HepG2 (cell line): ENCODE measurements at regions not wholly inside any gene's neighbourhood (a gene's known extent, or its start where the extent isn't known, plus 50 kb on each side); places are given as distances from the start of the nearest gene placed in this dataset.

Experiments
- ATAC-seq: fragments of 200-7000 bp; cut with Tn5 transposase; 3 replicates; pipeline ENCODE4 v1.9.1; 2020; ENCODE audit warnings: mild to moderate bottlenecking, moderate library complexity
- BruUV-seq: library from RNA; stranded (reverse); fragments of 400-500 nt; replicated peaks from 2 replicates; lab custom pipeline; 2021; lab: Mats Ljungman, UMichigan
- CTCF ChIA-PET: fragments of 300-600 bp; formaldehyde crosslinking; extraction: SDS; loops from one replicate; lab custom pipeline; 2021; ENCODE audit warnings: low total read pairs, inconsistent platforms, low intra/inter-chr PET ratio; lab: Yijun Ruan, JAX
- POLR2A ChIA-PET: fragments of 350-600 bp; sonication (Branson Sonifier 250); formaldehyde crosslinking; loops from one replicate; lab custom pipeline; 2020; ENCODE audit warnings: antibody characterized with exemption, inconsistent platforms; lab: Yijun Ruan, JAX
- DNase-seq: peaks from one replicate; pipeline ENCODE4 v3.0.0-alpha.2; 2015; ENCODE audit warnings: low spot score
- FAIRE-seq: peaks from 3 replicates; lab custom pipeline; 2011; peaks lifted over from hg19 to GRCh38; lab: Jason Lieb, UNC
- H2AFZ ChIP-seq: one replicate; pipeline ENCODE4 v1.6.1; 2011; ENCODE audit warnings: low read length, inconsistent platforms
- H3K27ac ChIP-seq: fragments of 300-600 bp; 3 replicates; pipeline ENCODE4 v1.8.0; 2011; ENCODE audit warnings: mixed run types, mild to moderate bottlenecking, mixed read lengths, low read length, inconsistent platforms; ENCODE audit not compliant: insufficient read depth; ENCODE audit errors: extremely low read length
- H3K27me3 ChIP-seq, 2 experiments: fragments of 200-600 bp in 1 of 2; 2 replicates in 1 of 2; 3 replicates in 1 of 2; pipeline versions ENCODE4 v1.6.0 to v1.8.0; 2011; ENCODE audit warnings: low read length in 2 of 2, mild to moderate bottlenecking in 2 of 2, moderate library complexity in 2 of 2, inconsistent platforms in 1 of 2; ENCODE audit not compliant: insufficient read depth in 2 of 2, control insufficient read depth in 1 of 2
- H3K36me3 ChIP-seq, 2 experiments: fragments of 200-600 bp in 1 of 2; replicated peaks in 1 of 2; 2 replicates in 1 of 2; 3 replicates in 1 of 2; pipeline versions ENCODE4 v1.5.1 to v1.8.0; 2011; ENCODE audit warnings: low read length in 2 of 2, inconsistent platforms in 1 of 2; ENCODE audit not compliant: insufficient read depth in 2 of 2, control insufficient read depth in 1 of 2
- H3K4me1 ChIP-seq: 2 replicates; pipeline ENCODE4 v1.5.1; 2012; ENCODE audit warnings: low read length, inconsistent platforms; ENCODE audit not compliant: insufficient read depth
- H3K4me2 ChIP-seq: 2 replicates; pipeline ENCODE4 v1.6.0; 2011; ENCODE audit warnings: low read depth, low read length, inconsistent platforms
- H3K4me3 ChIP-seq, 3 experiments: fragments of 200-600 bp in 1 of 3; sonication (generic), shearing (Covaris generic) in 1 of 3; replicated peaks in 1 of 3; 2 replicates each; pipeline ENCODE4 v1.5.1; 2011 to 2016; ENCODE audit warnings: low read length in 3 of 3, inconsistent platforms in 2 of 3, low read depth in 2 of 3, mild to moderate bottlenecking in 2 of 3, control low read depth in 1 of 3, mixed read lengths in 1 of 3; ENCODE audit not compliant: insufficient read depth in 1 of 3
- H3K79me2 ChIP-seq: one replicate; pipeline ENCODE4 v1.6.1; 2011; ENCODE audit warnings: low read length, inconsistent platforms; ENCODE audit not compliant: insufficient read depth
- H3K9ac ChIP-seq: 2 replicates; pipeline ENCODE4 v1.6.0; 2011; ENCODE audit warnings: mild to moderate bottlenecking, low read depth, low read length, inconsistent platforms; ENCODE audit not compliant: insufficient read depth
- H3K9me3 ChIP-seq: 2 replicates; pipeline ENCODE4 v1.5.1; 2012; ENCODE audit warnings: mild to moderate bottlenecking, low read length
- H4K20me1 ChIP-seq: 2 replicates; pipeline ENCODE4 v1.6.0; 2011; ENCODE audit warnings: inconsistent platforms, mild to moderate bottlenecking, low read length, moderate library complexity; ENCODE audit not compliant: insufficient read depth
- GATAD1 ChIP-seq: IDR thresholded peaks from 2 replicates; pipeline ENCODE4 v1.6.1; 2016; ENCODE audit warnings: missing genetic modification reagents, missing compliant biosample characterization
- IKZF1 ChIP-seq: fragments of 450-650 bp; IDR thresholded peaks from 2 replicates; pipeline ENCODE4 v1.7.1; 2016
- KDM5A ChIP-seq: fragments of 200-600 bp; sonication (generic); IDR thresholded peaks from 2 replicates; pipeline ENCODE4 v1.7.0; 2018; ENCODE audit warnings: antibody characterized with exemption, mild to moderate bottlenecking, low read length, borderline replicate concordance
- NONO ChIP-seq, 2 experiments: fragments of 450-650 bp in 1 of 2; sonication (generic) in 1 of 2; formaldehyde crosslinking in 1 of 2; IDR thresholded peaks in 1 of 2; conservative IDR thresholded peaks in 1 of 2; 2 replicates each; pipeline versions ENCODE4 v1.6.1 to v1.8.0; 2017 to 2022; ENCODE audit warnings: mild to moderate bottlenecking in 1 of 2, missing genetic modification reagents in 1 of 2, moderate library complexity in 1 of 2
- NR2C2 ChIP-seq: sonication (generic); formaldehyde crosslinking; IDR thresholded peaks from 2 replicates; pipeline ENCODE4 v1.4.0; 2020; ENCODE audit warnings: missing genetic modification reagents, mild to moderate bottlenecking, moderate library complexity, borderline replicate concordance
- POLR2G ChIP-seq: fragments of 200-400 bp; formaldehyde crosslinking; IDR thresholded peaks from 2 replicates; pipeline ENCODE4 v1.6.1; 2018; ENCODE audit warnings: mild to moderate bottlenecking, low read depth, low read length, moderate library complexity
- SALL2 ChIP-seq: sonication (generic); formaldehyde crosslinking; IDR thresholded peaks from 2 replicates; pipeline ENCODE4 v1.8.1; 2023; ENCODE audit warnings: mild to moderate bottlenecking, missing genetic modification reagents, inconsistent platforms
- SSRP1 ChIP-seq: IDR thresholded peaks from 2 replicates; pipeline ENCODE4 v1.6.1; 2016; ENCODE audit warnings: control low read depth
- TARDBP ChIP-seq: sonication (generic); formaldehyde crosslinking; IDR thresholded peaks from 2 replicates; pipeline ENCODE4 v1.8.0; 2022; ENCODE audit warnings: mild to moderate bottlenecking, missing genetic modification reagents
- ZNF768 ChIP-seq: sonication (generic); formaldehyde crosslinking; IDR thresholded peaks from 2 replicates; pipeline ENCODE4 v1.4.0; 2020; ENCODE audit warnings: missing genetic modification reagents
- WGBS: methylation state at CpG from one replicate; pipeline ENCODE4 v1.1.6; 2017; ENCODE audit warnings: low lambda C conversion rate; 5-methylcytosine and 5-hydroxymethylcytosine counted together
- in situ Hi-C: cut with HindIII; loops from 2 replicates; pipeline ENCODE4 v1.10.0; 2017; ENCODE audit warnings: low pct_unique_long_range_greater_than_20kb; ENCODE audit not compliant: extremely low pct_ligation_motif_present
- intact Hi-C: fragments of 100-400 bp; cut with micrococcal nuclease; formaldehyde crosslinking; loops from one replicate; pipeline ENCODE4 v1.10.0; 2022; ENCODE audit not compliant: unreplicated experiment
- TF ChIP-seq, protein P1 (sequence below): sonication (generic); formaldehyde crosslinking; IDR thresholded peaks from 2 replicates; pipeline ENCODE4 v1.8.0; 2022; ENCODE audit warnings: missing genetic modification reagents, mild to moderate bottlenecking, inconsistent platforms, borderline replicate concordance
- TF ChIP-seq, protein P2 (sequence below): sonication (generic); formaldehyde crosslinking; IDR thresholded peaks from 2 replicates; pipeline ENCODE4 v1.4.0; 2020; ENCODE audit warnings: mild to moderate bottlenecking, missing genetic modification reagents

DNA sequence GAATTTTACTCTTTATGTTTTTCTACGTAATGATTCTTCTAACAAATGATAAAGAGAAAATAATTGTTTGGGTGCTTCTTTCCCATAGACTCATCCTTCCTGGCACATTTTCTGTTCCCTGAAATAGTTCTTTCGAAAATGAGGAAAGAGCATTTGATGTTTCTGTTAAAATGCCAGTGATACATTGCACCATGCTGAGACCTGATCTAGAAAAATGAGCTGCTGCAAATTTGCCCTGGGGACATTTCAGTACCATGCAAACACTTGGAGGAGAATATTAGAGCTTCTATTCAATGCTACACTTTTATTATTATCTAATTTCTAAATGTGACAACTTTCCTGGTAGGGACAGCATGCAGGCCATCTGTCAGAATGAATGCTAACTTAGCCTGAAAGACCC, 83.3 kb downstream of the C4orf33 start:
- Histone ChIP-seq H3K36me3 (no peaks in the 10 kb centered on the region), H3K9ac (no peak overlapping the region), H3K9me3 (no peaks in the 10 kb centered on the region), H3K4me1 (no peaks in the 10 kb centered on the region), H3K27me3 (no peaks in the 10 kb centered on the region), H4K20me1 (no peaks in the 10 kb centered on the region), H3K4me2 (no peak overlapping the region), H3K4me3 (no peak overlapping the region), H3K79me2 (no peaks in the 10 kb centered on the region), H3K27ac (no peak overlapping the region), H2AFZ (no peak overlapping the region)
- WGBS, result 1% methylated on average over 2 of the region's 2 CpGs
- ATAC-seq (no peak), FAIRE-seq (no peak), DNase-seq (no peak)
- POLR2A ChIA-PET, result no interaction called here
- CTCF ChIA-PET, result no interaction called here
- TF ChIP-seq GATAD1, result no peak
- no peak for TF ChIP-seq NONO (IDR thresholded peaks at IDR 0.05)
- no peak for TF ChIP-seq NONO (CRISPR knock-in tag; conservative IDR thresholded peaks at IDR 0.05)
- TF ChIP-seq, protein P1, sequence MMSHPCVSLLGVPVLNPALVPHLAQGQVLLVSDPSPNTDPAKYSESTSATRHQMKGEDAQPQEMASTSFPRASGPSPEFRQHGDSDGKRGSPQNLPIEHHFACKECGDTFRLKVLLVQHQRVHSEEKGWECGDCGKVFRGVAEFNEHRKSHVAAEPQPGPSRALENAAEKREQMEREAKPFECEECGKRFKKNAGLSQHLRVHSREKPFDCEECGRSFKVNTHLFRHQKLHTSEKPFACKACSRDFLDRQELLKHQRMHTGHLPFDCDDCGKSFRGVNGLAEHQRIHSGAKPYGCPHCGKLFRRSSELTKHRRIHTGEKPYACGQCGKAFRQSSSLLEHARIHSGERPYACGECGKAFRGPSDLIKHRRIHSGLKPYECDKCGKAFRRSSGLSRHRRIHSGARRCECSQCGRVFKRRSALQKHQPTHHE (CRISPR knock-in tag), result no peak
- TF ChIP-seq SSRP1 (CRISPR knock-in tag), result no peak
- no peak for TF ChIP-seq POLR2G
- TF ChIP-seq, protein P2, sequence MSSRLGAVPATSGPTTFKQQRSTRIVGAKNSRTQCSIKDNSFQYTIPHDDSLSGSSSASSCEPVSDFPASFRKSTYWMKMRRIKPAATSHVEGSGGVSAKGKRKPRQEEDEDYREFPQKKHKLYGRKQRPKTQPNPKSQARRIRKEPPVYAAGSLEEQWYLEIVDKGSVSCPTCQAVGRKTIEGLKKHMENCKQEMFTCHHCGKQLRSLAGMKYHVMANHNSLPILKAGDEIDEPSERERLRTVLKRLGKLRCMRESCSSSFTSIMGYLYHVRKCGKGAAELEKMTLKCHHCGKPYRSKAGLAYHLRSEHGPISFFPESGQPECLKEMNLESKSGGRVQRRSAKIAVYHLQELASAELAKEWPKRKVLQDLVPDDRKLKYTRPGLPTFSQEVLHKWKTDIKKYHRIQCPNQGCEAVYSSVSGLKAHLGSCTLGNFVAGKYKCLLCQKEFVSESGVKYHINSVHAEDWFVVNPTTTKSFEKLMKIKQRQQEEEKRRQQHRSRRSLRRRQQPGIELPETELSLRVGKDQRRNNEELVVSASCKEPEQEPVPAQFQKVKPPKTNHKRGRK, result no peak
- TF ChIP-seq NR2C2 (CRISPR knock-in tag), result no peak
- no peak for TF ChIP-seq ZNF768
- no peak for TF ChIP-seq TARDBP (CRISPR knock-in tag)
- TF ChIP-seq KDM5A, result no peak
- TF ChIP-seq IKZF1, result no peak
- no peak for TF ChIP-seq SALL2 (CRISPR knock-in tag)
- in situ Hi-C loops (no loop called here), intact Hi-C loops (no loop called here)
- no TSS peak for BruUV-seq
